ENCODE measurements at regions not wholly inside any gene's neighbourhood (a gene's known extent, or its start where the extent isn't known, plus 50 kb on each side); places are given as distances from the start of the nearest gene placed in this dataset.
"Not testable (repeated sequence)": the region's sequence is repeated elsewhere in the genome, so short reads cannot be mapped to it uniquely, and the experiment has no call there.

GRCh38 chr16:7278636-7279035, 54.0 kb upstream of the RBFOX1 start:
- no peak for DNase-seq (ENCODE audit: low read depth)

GRCh38 chr16:7272567-7273158, 60.0 kb upstream of the RBFOX1 start:
- DNase-seq (ENCODE audit: low read depth): no peak

- DNase-seq (ENCODE audit: low read depth): no peak
These were observed 61.2 kb upstream of the RBFOX1 start for GRCh38 chr16:7271486-7271885.

- DNase-seq (ENCODE audit: low read depth): no peak
These were observed 61.8 kb upstream of the RBFOX1 start for GRCh38 chr16:7270823-7271222.

- no peak for DNase-seq (ENCODE audit: low read depth)
These were observed 62.6 kb upstream of the RBFOX1 start for GRCh38 chr16:7270006-7270405.

- no peak for DNase-seq (ENCODE audit: low read depth)
These were observed 64.5 kb upstream of the RBFOX1 start for GRCh38 chr16:7268182-7268581.

GRCh38 chr16:7257016-7257415, 75.6 kb upstream of the RBFOX1 start:
- no peak for DNase-seq (ENCODE audit: low read depth)

- no peak for DNase-seq (ENCODE audit: low read depth)
These were observed 86.1 kb upstream of the RBFOX1 start for GRCh38 chr16:7246578-7246977.

- DNase-seq (ENCODE audit: low read depth): no peak
These were observed 93.1 kb upstream of the RBFOX1 start for GRCh38 chr16:7239547-7239946.

- no peak for DNase-seq (ENCODE audit: low read depth)
These were observed 95.7 kb upstream of the RBFOX1 start for GRCh38 chr16:7236824-7237410.

- no peak for DNase-seq (ENCODE audit: low read depth)
These were observed 98.7 kb upstream of the RBFOX1 start for GRCh38 chr16:7233975-7234374.

GRCh38 chr16:7231762-7232161, 100.9 kb upstream of the RBFOX1 start:
- no peak for DNase-seq (ENCODE audit: low read depth)

GRCh38 chr16:7229433-7230218, 103.0 kb upstream of the RBFOX1 start:
- DNase-seq (ENCODE audit: low read depth): not testable (repeated sequence)

- DNase-seq (ENCODE audit: low read depth): no peak
These were observed 105.4 kb upstream of the RBFOX1 start for GRCh38 chr16:7227229-7227721.

GRCh38 chr16:7221157-7221556, 111.5 kb upstream of the RBFOX1 start:
- DNase-seq (ENCODE audit: low read depth): no peak

GRCh38 chr16:7218936-7219335, 113.7 kb upstream of the RBFOX1 start:
- DNase-seq (ENCODE audit: low read depth): no peak

GRCh38 chr16:7217797-7218196, 114.8 kb upstream of the RBFOX1 start:
- no peak for DNase-seq (ENCODE audit: low read depth)

- no peak for DNase-seq (ENCODE audit: low read depth)
These were observed 115.9 kb upstream of the RBFOX1 start for GRCh38 chr16:7216719-7217118.

- no peak for DNase-seq (ENCODE audit: low read depth)
These were observed 120.9 kb upstream of the RBFOX1 start for GRCh38 chr16:7211781-7212180.

- no peak for DNase-seq (ENCODE audit: low read depth)
These were observed 123.0 kb upstream of the RBFOX1 start for GRCh38 chr16:7209598-7209997.

GRCh38 chr16:7206469-7206868, 126.2 kb upstream of the RBFOX1 start:
- no peak for DNase-seq (ENCODE audit: low read depth)

GRCh38 chr16:7200320-7200719, 132.3 kb upstream of the RBFOX1 start:
- no peak for DNase-seq (ENCODE audit: low read depth)

GRCh38 chr16:7185689-7186088, 147.0 kb upstream of the RBFOX1 start:
- DNase-seq (ENCODE audit: low read depth): no peak

All from activated T-cell treated with anti-CD3 and anti-CD28 coated beads for 48 hours (primary cell).